ENCODE measurements at regions not wholly inside any gene's neighbourhood (a gene's known extent, or its start where the extent isn't known, plus 50 kb on each side); places are given as distances from the start of the nearest gene placed in this dataset.

- H3K27me3 Mint-ChIP-seq (ENCODE audit: low read depth, unreplicated experiment), result no peaks in the 10 kb centered on the region
- H3K4me3 Mint-ChIP-seq (ENCODE audit: unreplicated experiment), result no peak overlapping the region
These were observed 651.3 kb downstream of the PTPRC start for GRCh38 chr1:199290186-199290585.

GRCh38 chr1:199291022-199291740 lies 652.3 kb downstream of the PTPRC start:
- Histone ChIP-seq H3K27ac (ENCODE audit: low read depth, low read length) (no peak overlapping the region), H4K20me1 (ENCODE audit: insufficient read depth, low read length) (no peaks in the 10 kb centered on the region), H3K79me2 (ENCODE audit: insufficient read depth, low read length) (no peaks in the 10 kb centered on the region), H2AFZ (ENCODE audit: low read depth, low read length) (no peak overlapping the region), H3K9ac (ENCODE audit: low read length) (no peak overlapping the region), H3K36me3 (ENCODE audit: insufficient read depth, low read length) (no peaks in the 10 kb centered on the region), H3K4me3 (ENCODE audit: insufficient read depth, low read depth, low read length) (no peak overlapping the region), H3K4me2 (ENCODE audit: low read length) (no peak overlapping the region), H3K9me3 (ENCODE audit: insufficient read depth, low read depth, low read length) (no peaks in the 10 kb centered on the region), H3K27me3 (ENCODE audit: insufficient read depth, low read length) (no peaks in the 10 kb centered on the region), H3K4me1 (ENCODE audit: insufficient read depth, low read length) (no peaks in the 10 kb centered on the region)
- FAIRE-seq, result no peak
- Mint-ChIP-seq H3K36me3 (ENCODE audit: low read depth, unreplicated experiment) (no peaks in the 10 kb centered on the region), H3K4me1 (ENCODE audit: low read depth, unreplicated experiment) (no peaks in the 10 kb centered on the region), H3K27ac (ENCODE audit: unreplicated experiment) (no peak overlapping the region), H3K4me3 (ENCODE audit: unreplicated experiment) (no peak overlapping the region), H3K27me3 (ENCODE audit: low read depth, unreplicated experiment) (no peaks in the 10 kb centered on the region), H3K9me3 (ENCODE audit: unreplicated experiment) (no peaks in the 10 kb centered on the region)
- DNase-seq (ENCODE audit: low read depth), result peak; percentile 44
- TF ChIP-seq CTCF (IDR thresholded peaks at IDR 0.05; ENCODE audit: insufficient read depth, low read depth, low read length) (no peak), EZH2 (IDR thresholded peaks at IDR 0.05; ENCODE audit: insufficient read depth, low read length) (no peak)

More at GRCh38 chr1:199290186-199290585, 651.3 kb downstream of the PTPRC start:
- H3K4me2 ChIP-seq (ENCODE audit: low read length), result no peak overlapping the region
- Mint-ChIP-seq H3K27ac (ENCODE audit: unreplicated experiment) (no peak overlapping the region), H3K36me3 (ENCODE audit: low read depth, unreplicated experiment) (no peaks in the 10 kb centered on the region), H3K9me3 (ENCODE audit: unreplicated experiment) (no peaks in the 10 kb centered on the region), H3K4me1 (ENCODE audit: low read depth, unreplicated experiment) (no peaks in the 10 kb centered on the region)
- FAIRE-seq (no peak), DNase-seq (ENCODE audit: low read depth) (no peak)
- H3K9ac ChIP-seq (ENCODE audit: low read length), result no peak overlapping the region
- no peaks in the 10 kb centered on the region for H3K36me3 ChIP-seq (ENCODE audit: insufficient read depth, low read length)
- H3K4me3 ChIP-seq (ENCODE audit: insufficient read depth, low read depth, low read length), result no peak overlapping the region
- no peak for TF ChIP-seq EZH2 (IDR thresholded peaks at IDR 0.05; ENCODE audit: insufficient read depth, low read length)
- TF ChIP-seq CTCF (IDR thresholded peaks at IDR 0.05; ENCODE audit: insufficient read depth, low read depth, low read length), result no peak
- no peaks in the 10 kb centered on the region for H4K20me1 ChIP-seq (ENCODE audit: insufficient read depth, low read length)
- H3K79me2 ChIP-seq (ENCODE audit: insufficient read depth, low read length), result no peaks in the 10 kb centered on the region
- no peaks in the 10 kb centered on the region for H3K27me3 ChIP-seq (ENCODE audit: insufficient read depth, low read length)
- H3K27ac ChIP-seq (ENCODE audit: low read depth, low read length), result no peak overlapping the region
- H2AFZ ChIP-seq (ENCODE audit: low read depth, low read length), result no peak overlapping the region
- H3K9me3 ChIP-seq (ENCODE audit: insufficient read depth, low read depth, low read length), result no peaks in the 10 kb centered on the region
- H3K4me1 ChIP-seq (ENCODE audit: insufficient read depth, low read length), result no peaks in the 10 kb centered on the region

GRCh38 chr1:199292896-199293295 lies 654.1 kb downstream of the PTPRC start:
- Histone ChIP-seq H2AFZ (ENCODE audit: low read depth, low read length) (no peak overlapping the region), H3K9me3 (ENCODE audit: insufficient read depth, low read depth, low read length) (no peaks in the 10 kb centered on the region), H3K79me2 (ENCODE audit: insufficient read depth, low read length) (no peaks in the 10 kb centered on the region), H3K4me3 (ENCODE audit: insufficient read depth, low read depth, low read length) (no peak overlapping the region), H3K27ac (ENCODE audit: low read depth, low read length) (no peak overlapping the region), H3K9ac (ENCODE audit: low read length) (no peak overlapping the region), H3K36me3 (ENCODE audit: insufficient read depth, low read length) (no peaks in the 10 kb centered on the region), H4K20me1 (ENCODE audit: insufficient read depth, low read length) (no peaks in the 10 kb centered on the region), H3K27me3 (ENCODE audit: insufficient read depth, low read length) (no peaks in the 10 kb centered on the region), H3K4me1 (ENCODE audit: insufficient read depth, low read length) (peaks cover 4% of the 10 kb centered on the region), H3K4me2 (ENCODE audit: low read length) (no peak overlapping the region)
- Mint-ChIP-seq H3K9me3 (ENCODE audit: unreplicated experiment) (no peaks in the 10 kb centered on the region), H3K4me3 (ENCODE audit: unreplicated experiment) (no peak overlapping the region), H3K27ac (ENCODE audit: unreplicated experiment) (no peak overlapping the region), H3K27me3 (ENCODE audit: low read depth, unreplicated experiment) (no peaks in the 10 kb centered on the region), H3K36me3 (ENCODE audit: low read depth, unreplicated experiment) (no peaks in the 10 kb centered on the region), H3K4me1 (ENCODE audit: low read depth, unreplicated experiment) (peaks cover 4% of the 10 kb centered on the region)
- DNase-seq (ENCODE audit: low read depth) (no peak), FAIRE-seq (no peak)
- no peak for TF ChIP-seq EZH2 (IDR thresholded peaks at IDR 0.05; ENCODE audit: insufficient read depth, low read length)
- TF ChIP-seq CTCF (IDR thresholded peaks at IDR 0.05; ENCODE audit: insufficient read depth, low read depth, low read length), result no peak

Data from astrocyte (in vitro differentiated cells and primary cell).